WTC11 (cell line): ENCODE measurements at regions not wholly inside any gene's neighbourhood (a gene's known extent, or its start where the extent isn't known, plus 50 kb on each side); places are given as distances from the start of the nearest gene placed in this dataset.

Experiments used
- ATAC-seq: fragments of 200-7000 bp; cut with Tn5 transposase; 2 replicates; pipeline ENCODE4 v1.10.0; 2021; ENCODE audit warnings: mild to moderate bottlenecking, moderate library complexity
- CTCF ChIA-PET: fragments of 300-600 bp; sonication (Branson Sonifier 250); formaldehyde crosslinking; loops from one replicate; lab custom pipeline; 2021; ENCODE audit warnings: antibody characterized with exemption; lab: Charles Lee
- POLR2A ChIA-PET: fragments of 350-600 bp; sonication (Branson Sonifier 250); formaldehyde crosslinking; loops from one replicate; lab custom pipeline; 2021; ENCODE audit warnings: antibody characterized with exemption; lab: Charles Lee
- DNase-seq: peaks from one replicate; pipeline ENCODE4 v3.0.0; 2021; ENCODE audit warnings: low spot score
- H3K27ac Mint-ChIP-seq: 2 replicates; pipeline ENCODE4 v1.8.0; 2021; ENCODE audit warnings: mixed read lengths
- H3K27me3 Mint-ChIP-seq: 2 replicates; pipeline ENCODE4 v1.8.0; 2021; ENCODE audit warnings: low read depth, mild to moderate bottlenecking, moderate library complexity, mixed read lengths
- H3K36me3 Mint-ChIP-seq: 2 replicates; pipeline ENCODE4 v1.8.0; 2021; ENCODE audit warnings: mixed read lengths
- H3K4me1 Mint-ChIP-seq: 2 replicates; pipeline ENCODE4 v1.8.0; 2022; ENCODE audit warnings: mixed read lengths
- H3K4me3 Mint-ChIP-seq: 2 replicates; pipeline ENCODE4 v1.8.0; 2021; ENCODE audit warnings: mild to moderate bottlenecking, moderate library complexity, mixed read lengths
- H3K9me3 Mint-ChIP-seq: 2 replicates; pipeline ENCODE4 v1.8.0; 2021; ENCODE audit warnings: mixed read lengths
- AR ChIP-seq: fragments of 250-450 bp; sonication (Bioruptor Pico); IDR thresholded peaks from 2 replicates; pipeline ENCODE4 v1.9.0; 2021; ENCODE audit warnings: mild to moderate bottlenecking
- ATF6 ChIP-seq: sonication (generic); formaldehyde crosslinking; IDR thresholded peaks from 2 replicates; pipeline ENCODE4 v1.8.1; 2023; ENCODE audit warnings: mild to moderate bottlenecking, missing genetic modification reagents
- CBFB ChIP-seq: sonication (generic); formaldehyde crosslinking; IDR thresholded peaks from 2 replicates; pipeline ENCODE4 v1.8.1; 2022; ENCODE audit warnings: mild to moderate bottlenecking, low read depth, missing genetic modification reagents
- CTCF ChIP-seq: fragments of 200-600 bp; IDR thresholded peaks from 2 replicates; pipeline ENCODE4 v1.8.0; 2022; ENCODE audit warnings: antibody characterized with exemption
- ERG ChIP-seq: fragments of 250-450 bp; sonication (Bioruptor Pico); IDR thresholded peaks from 2 replicates; pipeline ENCODE4 v1.8.0; 2021; ENCODE audit warnings: mild to moderate bottlenecking
- FOXJ3 ChIP-seq: sonication (generic); formaldehyde crosslinking; IDR thresholded peaks from 2 replicates; pipeline ENCODE4 v1.9.0; 2021; ENCODE audit warnings: missing genetic modification reagents, mild to moderate bottlenecking, borderline replicate concordance
- HMGA2 ChIP-seq: fragments of 250-450 bp; sonication (Bioruptor Pico); IDR thresholded peaks from 2 replicates; pipeline ENCODE4 v1.4.0; 2021; ENCODE audit warnings: mild to moderate bottlenecking, moderate library complexity
- NFYB ChIP-seq: sonication (generic); formaldehyde crosslinking; conservative IDR thresholded peaks from 2 replicates; pipeline ENCODE4 v1.8.0; 2022; ENCODE audit warnings: low read depth, missing genetic modification reagents
- PREB ChIP-seq: sonication (generic); formaldehyde crosslinking; IDR thresholded peaks from 2 replicates; pipeline ENCODE4 v1.8.1; 2022; ENCODE audit warnings: mild to moderate bottlenecking, missing genetic modification reagents, moderate library complexity, borderline replicate concordance
- SOX15 ChIP-seq: fragments of 250-450 bp; sonication (Bioruptor Pico); IDR thresholded peaks from 2 replicates; pipeline ENCODE4 v1.9.0; 2021; ENCODE audit warnings: mild to moderate bottlenecking
- TP53 ChIP-seq: sonication (generic); formaldehyde crosslinking; IDR thresholded peaks from 2 replicates; pipeline ENCODE4 v1.8.1; 2023; ENCODE audit warnings: mild to moderate bottlenecking, missing genetic modification reagents
- USF1 ChIP-seq: sonication (generic); formaldehyde crosslinking; IDR thresholded peaks from 2 replicates; pipeline ENCODE4 v1.8.0; 2022; ENCODE audit warnings: mild to moderate bottlenecking, missing genetic modification reagents
- ZNF121 ChIP-seq: sonication (generic); formaldehyde crosslinking; IDR thresholded peaks from 2 replicates; pipeline ENCODE4 v1.8.0; 2023; ENCODE audit warnings: missing genetic modification reagents
- TF ChIP-seq, protein P1 (sequence below): sonication (generic); formaldehyde crosslinking; IDR thresholded peaks from 2 replicates; pipeline ENCODE4 v1.8.1; 2022; ENCODE audit warnings: low read depth, missing genetic modification reagents, borderline replicate concordance
- TF ChIP-seq, protein P2 (sequence below): sonication (generic); formaldehyde crosslinking; IDR thresholded peaks from 2 replicates; pipeline ENCODE4 v1.8.1; 2022; ENCODE audit warnings: mild to moderate bottlenecking, moderate library complexity, missing genetic modification reagents
- TF ChIP-seq, protein P3 (sequence below): sonication (generic); formaldehyde crosslinking; IDR thresholded peaks from 2 replicates; pipeline ENCODE4 v1.8.0; 2022; ENCODE audit warnings: mild to moderate bottlenecking, missing genetic modification reagents
- TF ChIP-seq, protein P4 (sequence below): sonication (generic); formaldehyde crosslinking; IDR thresholded peaks from 2 replicates; pipeline ENCODE4 v1.8.1; 2022; ENCODE audit warnings: low read depth, mild to moderate bottlenecking, moderate library complexity, missing genetic modification reagents, borderline replicate concordance
- TF ChIP-seq, protein P5 (sequence below): sonication (generic); formaldehyde crosslinking; IDR thresholded peaks from 2 replicates; pipeline ENCODE4 v1.8.0; 2022; ENCODE audit warnings: mild to moderate bottlenecking, missing genetic modification reagents

- DNase-seq = no peak
- POLR2A ChIA-PET = no interaction called here
- Mint-ChIP-seq H3K4me1 (peaks cover 13% of the 10 kb centered on the region), H3K27ac (no peak overlapping the region), H3K27me3 (no peaks in the 10 kb centered on the region), H3K9me3 (no peaks in the 10 kb centered on the region), H3K4me3 (no peak overlapping the region), H3K36me3 (no peaks in the 10 kb centered on the region)
- CTCF ChIA-PET = interaction anchor here (1.6 kb wide), 1 partner anchor 60 kb away, joined by 4 read pairs; no protein-coding TSS in a partner anchor
- ATAC-seq = no peak
- TF ChIP-seq PREB (CRISPR knock-in tag) (no peak), FOXJ3 (CRISPR knock-in tag) (no peak), USF1 (CRISPR knock-in tag) (no peak), CTCF (no peak), NFYB (CRISPR knock-in tag) (no peak), ATF6 (CRISPR knock-in tag) (no peak), AR (no peak), CBFB (CRISPR knock-in tag) (no peak), HMGA2 (no peak), ERG (CRISPR knock-in tag) (no peak), TP53 (CRISPR knock-in tag) (no peak), ZNF121 (CRISPR knock-in tag) (no peak), SOX15 (CRISPR knock-in tag) (no peak)
- TF ChIP-seq, protein P1, sequence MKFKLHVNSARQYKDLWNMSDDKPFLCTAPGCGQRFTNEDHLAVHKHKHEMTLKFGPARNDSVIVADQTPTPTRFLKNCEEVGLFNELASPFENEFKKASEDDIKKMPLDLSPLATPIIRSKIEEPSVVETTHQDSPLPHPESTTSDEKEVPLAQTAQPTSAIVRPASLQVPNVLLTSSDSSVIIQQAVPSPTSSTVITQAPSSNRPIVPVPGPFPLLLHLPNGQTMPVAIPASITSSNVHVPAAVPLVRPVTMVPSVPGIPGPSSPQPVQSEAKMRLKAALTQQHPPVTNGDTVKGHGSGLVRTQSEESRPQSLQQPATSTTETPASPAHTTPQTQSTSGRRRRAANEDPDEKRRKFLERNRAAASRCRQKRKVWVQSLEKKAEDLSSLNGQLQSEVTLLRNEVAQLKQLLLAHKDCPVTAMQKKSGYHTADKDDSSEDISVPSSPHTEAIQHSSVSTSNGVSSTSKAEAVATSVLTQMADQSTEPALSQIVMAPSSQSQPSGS = no peak
- TF ChIP-seq, protein P2, sequence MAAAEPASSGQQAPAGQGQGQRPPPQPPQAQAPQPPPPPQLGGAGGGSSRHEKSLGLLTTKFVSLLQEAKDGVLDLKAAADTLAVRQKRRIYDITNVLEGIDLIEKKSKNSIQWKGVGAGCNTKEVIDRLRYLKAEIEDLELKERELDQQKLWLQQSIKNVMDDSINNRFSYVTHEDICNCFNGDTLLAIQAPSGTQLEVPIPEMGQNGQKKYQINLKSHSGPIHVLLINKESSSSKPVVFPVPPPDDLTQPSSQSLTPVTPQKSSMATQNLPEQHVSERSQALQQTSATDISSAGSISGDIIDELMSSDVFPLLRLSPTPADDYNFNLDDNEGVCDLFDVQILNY (CRISPR knock-in tag) = no peak
- TF ChIP-seq, protein P3, sequence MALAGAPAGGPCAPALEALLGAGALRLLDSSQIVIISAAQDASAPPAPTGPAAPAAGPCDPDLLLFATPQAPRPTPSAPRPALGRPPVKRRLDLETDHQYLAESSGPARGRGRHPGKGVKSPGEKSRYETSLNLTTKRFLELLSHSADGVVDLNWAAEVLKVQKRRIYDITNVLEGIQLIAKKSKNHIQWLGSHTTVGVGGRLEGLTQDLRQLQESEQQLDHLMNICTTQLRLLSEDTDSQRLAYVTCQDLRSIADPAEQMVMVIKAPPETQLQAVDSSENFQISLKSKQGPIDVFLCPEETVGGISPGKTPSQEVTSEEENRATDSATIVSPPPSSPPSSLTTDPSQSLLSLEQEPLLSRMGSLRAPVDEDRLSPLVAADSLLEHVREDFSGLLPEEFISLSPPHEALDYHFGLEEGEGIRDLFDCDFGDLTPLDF (CRISPR knock-in tag) = no peak
- TF ChIP-seq, protein P4, sequence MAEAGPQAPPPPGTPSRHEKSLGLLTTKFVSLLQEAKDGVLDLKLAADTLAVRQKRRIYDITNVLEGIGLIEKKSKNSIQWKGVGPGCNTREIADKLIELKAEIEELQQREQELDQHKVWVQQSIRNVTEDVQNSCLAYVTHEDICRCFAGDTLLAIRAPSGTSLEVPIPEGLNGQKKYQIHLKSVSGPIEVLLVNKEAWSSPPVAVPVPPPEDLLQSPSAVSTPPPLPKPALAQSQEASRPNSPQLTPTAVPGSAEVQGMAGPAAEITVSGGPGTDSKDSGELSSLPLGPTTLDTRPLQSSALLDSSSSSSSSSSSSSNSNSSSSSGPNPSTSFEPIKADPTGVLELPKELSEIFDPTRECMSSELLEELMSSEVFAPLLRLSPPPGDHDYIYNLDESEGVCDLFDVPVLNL (CRISPR knock-in tag) = no peak
- TF ChIP-seq, protein P5, sequence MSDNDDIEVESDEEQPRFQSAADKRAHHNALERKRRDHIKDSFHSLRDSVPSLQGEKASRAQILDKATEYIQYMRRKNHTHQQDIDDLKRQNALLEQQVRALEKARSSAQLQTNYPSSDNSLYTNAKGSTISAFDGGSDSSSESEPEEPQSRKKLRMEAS (CRISPR knock-in tag) = no peak
Observed at GRCh38 chr5:104352954-104353353, 790.4 kb upstream of the NUDT12 start.
